ENCODE measurements at regions not wholly inside any gene's neighbourhood (a gene's known extent, or its start where the extent isn't known, plus 50 kb on each side); places are given as distances from the start of the nearest gene placed in this dataset.

GRCh38 chr2:217108575-217109027, 248.7 kb upstream of the TNP1 start:
- TF ChIP-seq CTCF (IDR thresholded peaks at IDR 0.05) (no peak), POLR2AphosphoS5 (IDR thresholded peaks at IDR 0.05) (no peak), POLR2A (IDR thresholded peaks at IDR 0.05) (no peak)
